ENCODE measurements at regions not wholly inside any gene's neighbourhood (a gene's known extent, or its start where the extent isn't known, plus 50 kb on each side); places are given as distances from the start of the nearest gene placed in this dataset.
A peak's percentile ranks its signal among the peaks of the same experiment; 100 is the strongest.

DNA sequence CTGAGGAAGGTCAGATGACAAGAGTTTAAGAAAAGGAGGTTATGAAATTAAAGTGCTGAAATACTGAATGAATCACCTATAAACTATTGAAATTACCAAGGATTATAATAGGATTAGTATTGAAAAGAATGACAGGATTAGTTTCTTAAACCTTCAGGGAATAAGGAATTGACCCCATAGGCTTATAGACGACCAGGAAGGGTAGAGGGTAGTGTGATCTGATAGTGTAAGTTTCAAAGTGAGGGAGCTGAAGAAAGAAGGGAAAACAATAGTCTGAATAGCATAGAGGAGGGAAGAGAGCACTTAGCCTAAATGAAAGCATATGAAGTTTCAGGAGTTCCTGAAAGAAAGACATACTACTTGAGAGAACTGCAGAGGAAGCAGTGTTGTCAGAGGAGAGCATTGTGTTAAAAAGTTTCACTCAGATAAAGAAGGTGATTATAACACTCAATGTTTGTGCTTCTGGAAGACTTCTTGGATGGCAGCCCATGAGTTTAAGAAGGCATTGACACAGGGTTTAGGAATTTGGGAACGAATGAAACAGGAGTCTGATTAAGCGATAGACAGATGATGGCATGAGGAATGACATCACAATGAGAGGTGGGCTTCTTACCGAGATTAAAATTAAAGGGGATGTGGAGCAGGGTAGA is 557.9 kb upstream of the GRAMD2B start:
- no peak for DNase-seq (ENCODE audit: low read depth in 4 of 6, low spot score in 6 of 6)
- WGBS (ENCODE audit: insufficient coverage), result 47% methylated on average over 4 of the region's 4 CpGs
- Histone ChIP-seq H3K4me3 (ENCODE audit: low read depth, low read length) (no peak overlapping the region), H3K27me3 (ENCODE audit: control insufficient read depth, insufficient read depth, low read length) (no peaks in the 10 kb centered on the region), H3K9me3 (ENCODE audit: control insufficient read depth, insufficient read depth, low read length) (no peaks in the 10 kb centered on the region), H3K36me3 (ENCODE audit: control insufficient read depth, insufficient read depth, low read length) (no peaks in the 10 kb centered on the region), H3K4me1 (ENCODE audit: control insufficient read depth, insufficient read depth, low read length) (no peaks in the 10 kb centered on the region), H3K27ac (ENCODE audit: low read depth, low read length) (no peak overlapping the region)

DNA sequence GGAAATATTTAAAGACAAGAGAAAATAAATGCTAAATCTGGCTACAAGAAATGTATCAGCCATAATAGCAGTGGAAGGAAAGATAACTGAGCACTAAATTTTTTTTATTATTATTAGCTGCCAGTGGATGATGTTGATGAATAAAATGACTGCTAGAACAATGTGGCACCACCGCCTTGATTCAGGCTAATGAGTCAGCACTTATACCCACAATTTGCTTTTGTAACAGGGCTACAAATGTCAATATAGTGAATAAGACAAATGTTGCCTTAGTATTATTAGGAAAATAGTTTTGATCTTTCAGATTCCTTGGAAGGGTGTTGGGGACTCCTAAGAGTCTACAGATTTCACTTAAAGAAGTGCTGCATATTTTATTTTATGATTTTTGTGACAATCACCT is 555.2 kb upstream of the GRAMD2B start:
- no CpG with 5 or more reads among the region's 1 CpG for WGBS (ENCODE audit: insufficient coverage)
- Histone ChIP-seq H3K36me3 (ENCODE audit: control insufficient read depth, insufficient read depth, low read length) (no peaks in the 10 kb centered on the region), H3K4me1 (ENCODE audit: control insufficient read depth, insufficient read depth, low read length) (no peaks in the 10 kb centered on the region), H3K9me3 (ENCODE audit: control insufficient read depth, insufficient read depth, low read length) (no peaks in the 10 kb centered on the region), H3K27me3 (ENCODE audit: control insufficient read depth, insufficient read depth, low read length) (no peaks in the 10 kb centered on the region), H3K27ac (ENCODE audit: low read depth, low read length) (no peak overlapping the region), H3K4me3 (ENCODE audit: low read depth, low read length) (no peak overlapping the region)
- peak in 1 of 6 donors; percentile 5 for DNase-seq (ENCODE audit: low read depth in 4 of 6, low spot score in 6 of 6)

DNA sequence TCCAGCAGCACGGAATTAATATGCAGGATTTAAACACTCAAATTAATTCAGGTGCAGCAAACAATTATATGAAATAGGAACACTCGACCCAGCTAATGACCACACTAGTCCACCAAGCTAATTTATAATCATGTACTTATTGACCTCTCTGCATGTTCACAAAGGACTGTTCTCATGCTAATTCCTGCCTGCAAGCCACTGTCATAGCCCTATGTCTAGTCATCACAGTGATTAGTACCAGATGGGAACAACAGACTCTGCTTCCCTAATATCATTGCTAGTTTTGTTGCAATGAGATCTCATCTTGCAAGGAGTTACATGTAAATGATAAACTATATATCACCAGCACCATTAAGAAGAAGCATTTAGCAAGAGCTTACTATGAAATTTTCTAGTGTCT is 553.0 kb upstream of the GRAMD2B start:
- H3K4me1 ChIP-seq (ENCODE audit: control insufficient read depth, insufficient read depth, low read length), result no peaks in the 10 kb centered on the region
- H3K27ac ChIP-seq (ENCODE audit: low read depth, low read length), result no peak overlapping the region
- peak in 2 of 6 donors; percentile 25 to 80 for DNase-seq (ENCODE audit: low read depth in 4 of 6, low spot score in 6 of 6)
- no peaks in the 10 kb centered on the region for H3K27me3 ChIP-seq (ENCODE audit: control insufficient read depth, insufficient read depth, low read length)
- 0% methylated on average over 1 of the region's 2 CpGs for WGBS (ENCODE audit: insufficient coverage)
- no peak overlapping the region for H3K4me3 ChIP-seq (ENCODE audit: low read depth, low read length)
- no peaks in the 10 kb centered on the region for H3K9me3 ChIP-seq (ENCODE audit: control insufficient read depth, insufficient read depth, low read length)
- no peaks in the 10 kb centered on the region for H3K36me3 ChIP-seq (ENCODE audit: control insufficient read depth, insufficient read depth, low read length)

DNA sequence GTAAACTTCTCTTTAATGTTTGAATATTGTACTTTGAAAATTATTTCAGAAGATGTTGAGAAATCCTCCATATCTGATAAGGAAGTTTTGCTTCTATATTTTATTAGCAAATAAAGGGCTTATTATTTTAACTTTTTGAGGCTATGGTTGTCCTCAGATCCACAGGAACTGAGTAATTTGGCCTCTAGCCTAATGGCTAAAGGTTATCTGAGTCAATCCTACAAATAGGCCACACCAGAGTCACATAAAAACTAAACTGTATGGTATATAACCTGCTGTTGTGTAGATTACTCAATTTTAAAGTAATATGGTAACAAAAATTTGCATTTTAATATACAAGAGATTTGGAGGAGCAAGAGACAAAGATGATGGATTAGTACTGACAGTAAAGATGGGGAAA is 549.2 kb upstream of the GRAMD2B start:
- H3K4me3 ChIP-seq (ENCODE audit: low read depth, low read length), result no peak overlapping the region
- H3K9me3 ChIP-seq (ENCODE audit: control insufficient read depth, insufficient read depth, low read length), result no peaks in the 10 kb centered on the region
- no peaks in the 10 kb centered on the region for H3K36me3 ChIP-seq (ENCODE audit: control insufficient read depth, insufficient read depth, low read length)
- no peaks in the 10 kb centered on the region for H3K4me1 ChIP-seq (ENCODE audit: control insufficient read depth, insufficient read depth, low read length)
- DNase-seq (ENCODE audit: low read depth in 4 of 6, low spot score in 6 of 6), result no peak
- H3K27ac ChIP-seq (ENCODE audit: low read depth, low read length), result no peak overlapping the region
- no peaks in the 10 kb centered on the region for H3K27me3 ChIP-seq (ENCODE audit: control insufficient read depth, insufficient read depth, low read length)

DNA sequence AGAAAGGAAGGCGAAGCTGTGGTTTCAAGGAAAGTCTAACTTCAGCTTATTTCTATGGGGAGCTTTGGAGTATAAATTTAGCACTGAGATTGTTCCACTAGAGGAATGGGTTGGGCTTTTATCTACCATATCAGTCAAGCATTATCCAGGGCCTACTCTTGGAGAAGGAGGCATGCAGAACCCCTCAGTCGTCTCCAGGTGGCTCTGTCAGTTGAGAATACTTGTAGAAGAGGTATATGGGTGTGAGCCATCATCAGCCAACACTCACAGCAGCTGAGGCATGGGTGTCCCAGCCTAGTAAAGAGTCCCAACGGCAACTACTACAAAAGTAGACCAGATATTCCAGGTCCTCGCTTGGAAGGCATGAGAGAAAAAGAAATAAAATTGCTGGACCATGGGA is 548.5 kb upstream of the GRAMD2B start:
- 100% methylated on average over 1 of the region's 4 CpGs for WGBS (ENCODE audit: insufficient coverage)
- Histone ChIP-seq H3K4me3 (ENCODE audit: low read depth, low read length) (no peak overlapping the region), H3K27me3 (ENCODE audit: control insufficient read depth, insufficient read depth, low read length) (no peaks in the 10 kb centered on the region), H3K4me1 (ENCODE audit: control insufficient read depth, insufficient read depth, low read length) (no peaks in the 10 kb centered on the region), H3K27ac (ENCODE audit: low read depth, low read length) (no peak overlapping the region), H3K36me3 (ENCODE audit: control insufficient read depth, insufficient read depth, low read length) (no peaks in the 10 kb centered on the region), H3K9me3 (ENCODE audit: control insufficient read depth, insufficient read depth, low read length) (no peaks in the 10 kb centered on the region)
- DNase-seq (ENCODE audit: low read depth in 4 of 6, low spot score in 6 of 6), result no peak

DNA sequence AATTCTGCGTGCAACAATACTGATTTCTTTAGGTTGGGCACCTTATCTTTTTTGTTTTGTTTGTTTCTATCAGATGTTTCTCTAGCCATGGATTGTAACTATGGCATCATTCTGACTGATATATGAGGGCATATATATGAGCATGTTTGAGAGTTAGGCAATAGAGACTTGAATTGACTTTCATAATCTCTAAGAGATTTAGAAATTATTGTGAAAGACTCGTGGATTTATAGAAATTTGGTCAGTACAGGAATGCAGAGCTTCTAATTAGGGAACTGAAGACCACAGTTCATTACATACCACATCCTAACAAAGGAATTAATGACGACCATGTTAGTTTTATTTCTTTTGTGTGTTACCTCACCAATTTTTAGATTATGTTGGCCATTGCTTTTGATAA is 546.0 kb upstream of the GRAMD2B start:
- Histone ChIP-seq H3K4me3 (ENCODE audit: low read depth, low read length) (no peak overlapping the region), H3K27ac (ENCODE audit: low read depth, low read length) (no peak overlapping the region), H3K9me3 (ENCODE audit: control insufficient read depth, insufficient read depth, low read length) (no peaks in the 10 kb centered on the region), H3K27me3 (ENCODE audit: control insufficient read depth, insufficient read depth, low read length) (no peaks in the 10 kb centered on the region), H3K36me3 (ENCODE audit: control insufficient read depth, insufficient read depth, low read length) (no peaks in the 10 kb centered on the region), H3K4me1 (ENCODE audit: control insufficient read depth, insufficient read depth, low read length) (no peaks in the 10 kb centered on the region)
- no CpG with 5 or more reads among the region's 3 CpGs for WGBS (ENCODE audit: insufficient coverage)
- DNase-seq (ENCODE audit: low read depth in 4 of 6, low spot score in 6 of 6), result no peak

DNA sequence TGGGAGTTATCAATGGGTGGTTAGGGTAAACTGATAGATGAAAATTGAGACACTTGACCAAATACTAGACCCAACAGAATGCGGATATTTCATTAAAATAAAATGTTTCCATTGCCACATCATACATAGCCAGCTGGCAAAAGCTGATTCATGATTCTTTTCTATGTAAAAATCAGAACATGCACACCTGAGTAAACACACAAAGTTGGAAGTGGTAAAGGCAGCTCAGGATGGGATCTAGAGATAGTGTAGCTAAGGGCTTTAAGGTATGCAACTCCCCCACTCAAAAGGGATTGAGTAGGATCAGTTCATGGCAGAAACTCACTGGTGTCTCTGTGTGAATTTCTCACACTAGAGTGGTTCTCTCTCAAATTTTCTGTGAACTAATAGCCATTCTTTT is 541.1 kb upstream of the GRAMD2B start:
- H3K27me3 ChIP-seq (ENCODE audit: control insufficient read depth, insufficient read depth, low read length), result no peaks in the 10 kb centered on the region
- H3K4me3 ChIP-seq (ENCODE audit: low read depth, low read length), result no peak overlapping the region
- H3K9me3 ChIP-seq (ENCODE audit: control insufficient read depth, insufficient read depth, low read length), result no peaks in the 10 kb centered on the region
- no peak for DNase-seq (ENCODE audit: low read depth in 4 of 6, low spot score in 6 of 6)
- H3K4me1 ChIP-seq (ENCODE audit: control insufficient read depth, insufficient read depth, low read length), result no peaks in the 10 kb centered on the region
- no CpG with 5 or more reads among the region's 1 CpG for WGBS (ENCODE audit: insufficient coverage)
- no peaks in the 10 kb centered on the region for H3K36me3 ChIP-seq (ENCODE audit: control insufficient read depth, insufficient read depth, low read length)
- no peak overlapping the region for H3K27ac ChIP-seq (ENCODE audit: low read depth, low read length)

DNA sequence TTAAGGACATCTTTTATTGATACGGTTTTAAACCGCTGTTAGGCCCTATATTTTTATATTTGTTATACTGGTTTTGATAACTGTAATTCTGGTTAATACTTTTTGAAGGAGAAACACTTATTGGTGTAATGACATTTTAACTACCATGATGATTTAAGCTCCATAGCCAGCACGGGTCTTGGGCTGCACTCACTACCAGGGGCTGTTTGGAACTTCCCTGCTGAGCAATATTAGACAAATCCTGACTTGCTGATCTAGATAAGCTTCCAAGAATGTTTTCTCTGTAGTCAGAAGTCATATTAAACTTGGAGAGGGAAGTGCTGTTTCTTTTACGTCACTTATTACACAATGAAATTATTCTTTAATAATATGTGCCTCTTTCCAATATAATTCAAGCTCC is 540.0 kb upstream of the GRAMD2B start:
- H3K4me3 ChIP-seq (ENCODE audit: low read depth, low read length), result no peak overlapping the region
- no peaks in the 10 kb centered on the region for H3K36me3 ChIP-seq (ENCODE audit: control insufficient read depth, insufficient read depth, low read length)
- no peaks in the 10 kb centered on the region for H3K4me1 ChIP-seq (ENCODE audit: control insufficient read depth, insufficient read depth, low read length)
- no peak overlapping the region for H3K27ac ChIP-seq (ENCODE audit: low read depth, low read length)
- no peak for DNase-seq (ENCODE audit: low read depth in 4 of 6, low spot score in 6 of 6)
- H3K27me3 ChIP-seq (ENCODE audit: control insufficient read depth, insufficient read depth, low read length), result no peaks in the 10 kb centered on the region
- no peaks in the 10 kb centered on the region for H3K9me3 ChIP-seq (ENCODE audit: control insufficient read depth, insufficient read depth, low read length)
- no CpG with 5 or more reads among the region's 4 CpGs for WGBS (ENCODE audit: insufficient coverage)

DNA sequence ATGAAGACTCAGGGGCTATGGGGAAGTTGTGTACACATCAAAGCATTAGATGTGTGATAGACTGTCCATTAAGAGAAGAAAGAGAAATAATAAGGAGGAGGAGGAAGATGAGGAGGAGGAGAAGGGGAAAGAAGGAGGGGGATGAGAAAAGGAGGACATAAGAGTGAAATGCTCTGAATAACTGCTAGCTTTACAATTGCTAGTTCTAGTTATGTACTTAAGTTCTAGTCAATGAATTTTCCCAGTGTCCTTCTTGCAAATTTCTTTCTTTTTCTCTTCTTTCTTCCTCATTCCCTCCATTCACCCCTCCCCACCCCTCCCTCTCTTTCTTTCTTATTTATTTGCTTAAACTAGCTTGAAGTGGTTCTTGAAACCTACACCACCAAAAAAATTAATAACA is 534.9 kb upstream of the GRAMD2B start:
- Histone ChIP-seq H3K9me3 (ENCODE audit: control insufficient read depth, insufficient read depth, low read length) (no peaks in the 10 kb centered on the region), H3K27me3 (ENCODE audit: control insufficient read depth, insufficient read depth, low read length) (no peaks in the 10 kb centered on the region), H3K4me1 (ENCODE audit: control insufficient read depth, insufficient read depth, low read length) (no peaks in the 10 kb centered on the region), H3K4me3 (ENCODE audit: low read depth, low read length) (no peak overlapping the region), H3K27ac (ENCODE audit: low read depth, low read length) (no peak overlapping the region), H3K36me3 (ENCODE audit: control insufficient read depth, insufficient read depth, low read length) (no peaks in the 10 kb centered on the region)
- no peak for DNase-seq (ENCODE audit: low read depth in 4 of 6, low spot score in 6 of 6)

DNA sequence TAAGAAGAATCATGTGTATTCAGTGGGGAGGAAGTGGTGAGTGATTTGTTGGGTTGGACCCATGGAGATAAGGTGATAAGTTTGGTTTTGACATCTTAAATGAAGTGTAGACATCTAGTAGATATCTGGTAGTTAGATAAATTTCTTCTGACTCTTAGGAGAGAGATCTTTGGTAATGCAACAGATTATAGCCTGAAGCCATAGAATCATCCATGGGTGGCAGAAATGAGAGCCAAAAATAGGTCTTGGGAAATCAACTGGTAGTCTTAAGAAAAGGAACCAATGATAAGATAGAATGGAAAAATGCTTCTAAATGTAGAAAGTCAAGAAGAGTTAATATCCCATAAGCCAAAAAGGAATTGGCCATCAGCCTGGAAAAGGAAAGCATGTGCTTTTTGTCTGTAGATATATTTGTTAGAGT is 532.7 kb upstream of the GRAMD2B start:
- H3K9me3 ChIP-seq (ENCODE audit: control insufficient read depth, insufficient read depth, low read length), result no peaks in the 10 kb centered on the region
- H3K27ac ChIP-seq (ENCODE audit: low read depth, low read length), result no peak overlapping the region
- no peaks in the 10 kb centered on the region for H3K36me3 ChIP-seq (ENCODE audit: control insufficient read depth, insufficient read depth, low read length)
- no peaks in the 10 kb centered on the region for H3K4me1 ChIP-seq (ENCODE audit: control insufficient read depth, insufficient read depth, low read length)
- H3K27me3 ChIP-seq (ENCODE audit: control insufficient read depth, insufficient read depth, low read length), result no peaks in the 10 kb centered on the region
- no peak for DNase-seq (ENCODE audit: low read depth in 4 of 6, low spot score in 6 of 6)
- no peak overlapping the region for H3K4me3 ChIP-seq (ENCODE audit: low read depth, low read length)
